ENCODE measurements at regions not wholly inside any gene's neighbourhood (a gene's known extent, or its start where the extent isn't known, plus 50 kb on each side); places are given as distances from the start of the nearest gene placed in this dataset.
A peak's percentile ranks its signal among the peaks of the same experiment; 100 is the strongest.
"Not testable (repeated sequence)": the region's sequence is repeated elsewhere in the genome, so short reads cannot be mapped to it uniquely, and the experiment has no call there.

GRCh38 chr7:140283472-140283871, 106.7 kb upstream of the KDM7A start:
- H3K4me1 ChIP-seq (ENCODE audit: control insufficient read depth, insufficient read depth, low read length): no peaks in the 10 kb centered on the region
- ATAC-seq: no peak
- H3K27ac ChIP-seq (ENCODE audit: low read length): no peak overlapping the region
- 91% methylated on average over 3 of the region's 3 CpGs for WGBS
- intact Hi-C loops (cut with DNase I): no loop called here
- no peak for DNase-seq
- no peak overlapping the region for H3K4me3 ChIP-seq (ENCODE audit: low read length)
- no peaks in the 10 kb centered on the region for H3K27me3 ChIP-seq (ENCODE audit: control insufficient read depth, insufficient read depth)
- H3K9me3 ChIP-seq (ENCODE audit: control insufficient read depth, low read length): no peaks in the 10 kb centered on the region

GRCh38 chr7:140281960-140282359, 105.2 kb upstream of the KDM7A start:
- DNase-seq (no peak), ATAC-seq (no peak)
- H3K4me3 ChIP-seq (ENCODE audit: low read length): no peak overlapping the region
- no peaks in the 10 kb centered on the region for H3K9me3 ChIP-seq (ENCODE audit: control insufficient read depth, low read length)
- no peaks in the 10 kb centered on the region for H3K4me1 ChIP-seq (ENCODE audit: control insufficient read depth, insufficient read depth, low read length)
- 84% methylated on average over 5 of the region's 5 CpGs for WGBS
- intact Hi-C loops (cut with DNase I): no loop called here
- no peaks in the 10 kb centered on the region for H3K27me3 ChIP-seq (ENCODE audit: control insufficient read depth, insufficient read depth)
- no peak overlapping the region for H3K27ac ChIP-seq (ENCODE audit: low read length)

- H3K9me3 ChIP-seq (ENCODE audit: control insufficient read depth, low read length): no peaks in the 10 kb centered on the region
- DNase-seq (no peak), ATAC-seq (no peak)
- no peak overlapping the region for H3K4me3 ChIP-seq (ENCODE audit: low read length)
- H3K27ac ChIP-seq (ENCODE audit: low read length): no peak overlapping the region
- no peaks in the 10 kb centered on the region for H3K4me1 ChIP-seq (ENCODE audit: control insufficient read depth, insufficient read depth, low read length)
- intact Hi-C loops (cut with DNase I): no loop called here
- H3K27me3 ChIP-seq (ENCODE audit: control insufficient read depth, insufficient read depth): no peaks in the 10 kb centered on the region
- 76% methylated on average over 3 of the region's 3 CpGs for WGBS
Measured at GRCh38 chr7:140281255-140281654, 104.5 kb upstream of the KDM7A start.

- 28% methylated on average over 5 of the region's 5 CpGs for WGBS
- no peak for DNase-seq
- Histone ChIP-seq H3K27ac (ENCODE audit: low read length) (no peak overlapping the region), H3K27me3 (ENCODE audit: control insufficient read depth, insufficient read depth) (no peaks in the 10 kb centered on the region), H3K4me3 (ENCODE audit: low read length) (no peak overlapping the region), H3K9me3 (ENCODE audit: control insufficient read depth, low read length) (no peaks in the 10 kb centered on the region), H3K4me1 (ENCODE audit: control insufficient read depth, insufficient read depth, low read length) (no peaks in the 10 kb centered on the region)
- intact Hi-C loops (cut with DNase I): no loop called here
- ATAC-seq: no peak
Measured at GRCh38 chr7:140276001-140276400, 99.2 kb upstream of the KDM7A start.

- no peaks in the 10 kb centered on the region for H3K27me3 ChIP-seq (ENCODE audit: control insufficient read depth, insufficient read depth)
- H3K4me3 ChIP-seq (ENCODE audit: low read length): peak overlapping the region; percentile 37
- H3K9me3 ChIP-seq (ENCODE audit: control insufficient read depth, low read length): no peaks in the 10 kb centered on the region
- no peaks in the 10 kb centered on the region for H3K4me1 ChIP-seq (ENCODE audit: control insufficient read depth, insufficient read depth, low read length)
- intact Hi-C loops (cut with DNase I): no loop called here
- H3K27ac ChIP-seq (ENCODE audit: low read length): no peak overlapping the region
- peak; percentile 51 to 88 for ATAC-seq
- 14% methylated on average over 11 of the region's 11 CpGs for WGBS
- DNase-seq: no peak
Measured at GRCh38 chr7:140275069-140275965, 98.5 kb upstream of the KDM7A start.

- no peaks in the 10 kb centered on the region for H3K9me3 ChIP-seq (ENCODE audit: control insufficient read depth, low read length)
- H3K4me3 ChIP-seq (ENCODE audit: low read length): no peak overlapping the region
- H3K27me3 ChIP-seq (ENCODE audit: control insufficient read depth, insufficient read depth): no peaks in the 10 kb centered on the region
- WGBS: 96% methylated on average over 8 of the region's 8 CpGs
- H3K27ac ChIP-seq (ENCODE audit: low read length): no peak overlapping the region
- no peaks in the 10 kb centered on the region for H3K4me1 ChIP-seq (ENCODE audit: control insufficient read depth, insufficient read depth, low read length)
- intact Hi-C loops (cut with DNase I): no loop called here
- no peak for ATAC-seq
- no peak for DNase-seq
Measured at GRCh38 chr7:140273417-140273816, 96.6 kb upstream of the KDM7A start.

- not testable (repeated sequence) for H3K27me3 ChIP-seq (ENCODE audit: control insufficient read depth, insufficient read depth)
- 95% methylated on average over 16 of the region's 16 CpGs for WGBS
Measured at GRCh38 chr7:140271643-140271968, 94.8 kb upstream of the KDM7A start.

GRCh38 chr7:140269004-140269638, 92.3 kb upstream of the KDM7A start:
- Histone ChIP-seq H3K27ac (ENCODE audit: low read length) (no peak overlapping the region), H3K4me1 (ENCODE audit: control insufficient read depth, insufficient read depth, low read length) (no peaks in the 10 kb centered on the region), H3K27me3 (ENCODE audit: control insufficient read depth, insufficient read depth) (no peaks in the 10 kb centered on the region), H3K9me3 (ENCODE audit: control insufficient read depth, low read length) (no peaks in the 10 kb centered on the region), H3K4me3 (ENCODE audit: low read length) (no peak overlapping the region)
- intact Hi-C loops (cut with DNase I): no loop called here
- ATAC-seq (no peak), DNase-seq (no peak)
- 77% methylated on average over 6 of the region's 6 CpGs for WGBS

More at GRCh38 chr7:140271643-140271968, 94.8 kb upstream of the KDM7A start:
- intact Hi-C loops (cut with DNase I); ATAC-seq; H3K27ac ChIP-seq (ENCODE audit: low read length); DNase-seq; H3K4me1 ChIP-seq (ENCODE audit: control insufficient read depth, insufficient read depth, low read length); H3K4me3 ChIP-seq (ENCODE audit: low read length); H3K9me3 ChIP-seq (ENCODE audit: control insufficient read depth, low read length): not testable (repeated sequence)

- H3K27me3 ChIP-seq (ENCODE audit: control insufficient read depth, insufficient read depth): no peaks in the 10 kb centered on the region
- 73% methylated on average over 11 of the region's 11 CpGs for WGBS
- H3K4me3 ChIP-seq (ENCODE audit: low read length): no peak overlapping the region
- no peaks in the 10 kb centered on the region for H3K9me3 ChIP-seq (ENCODE audit: control insufficient read depth, low read length)
- intact Hi-C loops (cut with DNase I): no loop called here
- no peak for DNase-seq
- H3K27ac ChIP-seq (ENCODE audit: low read length): no peak overlapping the region
- no peaks in the 10 kb centered on the region for H3K4me1 ChIP-seq (ENCODE audit: control insufficient read depth, insufficient read depth, low read length)
- ATAC-seq: peak in 1 of 2 donors; percentile 31
Measured at GRCh38 chr7:140267381-140268226, 90.8 kb upstream of the KDM7A start.

- DNase-seq (no peak), ATAC-seq (no peak)
- WGBS: 75% methylated on average over 6 of the region's 6 CpGs
- Histone ChIP-seq H3K4me3 (ENCODE audit: low read length) (no peak overlapping the region), H3K4me1 (ENCODE audit: control insufficient read depth, insufficient read depth, low read length) (no peaks in the 10 kb centered on the region), H3K9me3 (ENCODE audit: control insufficient read depth, low read length) (no peaks in the 10 kb centered on the region), H3K27me3 (ENCODE audit: control insufficient read depth, insufficient read depth) (no peaks in the 10 kb centered on the region), H3K27ac (ENCODE audit: low read length) (no peak overlapping the region)
- intact Hi-C loops (cut with DNase I): no loop called here
Measured at GRCh38 chr7:140263277-140263676, 86.5 kb upstream of the KDM7A start.
